ENCODE measurements at regions not wholly inside any gene's neighbourhood (a gene's known extent, or its start where the extent isn't known, plus 50 kb on each side); places are given as distances from the start of the nearest gene placed in this dataset.

DNA sequence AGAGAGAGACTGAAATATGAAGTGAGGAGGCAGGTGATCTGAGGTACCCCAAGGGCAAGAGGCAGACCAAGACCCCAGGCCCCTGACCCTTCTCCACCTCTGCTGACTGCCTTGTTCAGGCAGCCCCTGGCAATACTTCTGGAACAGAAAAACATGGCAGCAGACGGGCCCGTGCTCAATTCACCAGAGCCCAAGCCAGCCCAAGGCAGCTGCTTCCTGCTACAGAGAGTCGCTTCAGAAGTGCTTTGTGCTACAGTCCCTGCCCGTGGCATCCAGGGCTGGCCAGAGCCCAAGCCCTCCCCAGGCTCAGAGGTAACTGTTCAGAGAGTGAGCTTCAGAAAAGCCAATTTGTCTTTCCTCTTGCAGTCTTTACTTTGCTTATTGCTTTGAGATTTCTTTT lies 151.4 kb upstream of the FSTL4 start:
- TF ChIP-seq GABPA (IDR thresholded peaks at IDR 0.05; ENCODE audit: borderline replicate concordance, insufficient read depth, low read length) (no peak), EP300 (IDR thresholded peaks at IDR 0.05; ENCODE audit: borderline replicate concordance in 1 of 2, low read depth in 2 of 2, low read length in 2 of 2) (no peak), SIN3A (conservative IDR thresholded peaks at IDR 0.05 in 1 of 2, IDR thresholded peaks at IDR 0.05 in 1 of 2; ENCODE audit: low read depth in 1 of 2, low read length in 2 of 2) (no peak), TAF1 (IDR thresholded peaks at IDR 0.05; ENCODE audit: low read depth, low read length) (no peak), RAD21 (IDR thresholded peaks at IDR 0.05 in 1 of 2, conservative IDR thresholded peaks at IDR 0.05 in 1 of 2; ENCODE audit: low read depth in 2 of 2, low read length in 2 of 2) (no peak), POLR2A (IDR thresholded peaks at IDR 0.05; ENCODE audit: control extremely low read depth in 1 of 2, low read depth in 2 of 2, low read length in 2 of 2) (no peak), RNF2 (IDR thresholded peaks at IDR 0.05; ENCODE audit: borderline replicate concordance, low read depth, low read length, missing control alignments, poor library complexity, severe bottlenecking) (no peak), KDM5A (IDR thresholded peaks at IDR 0.05; ENCODE audit: low read length) (no peak), KDM1A (IDR thresholded peaks at IDR 0.05; ENCODE audit: borderline replicate concordance, low read length) (no peak), SP2 (IDR thresholded peaks at IDR 0.05; ENCODE audit: low read length) (no peak), BACH1 (IDR thresholded peaks at IDR 0.05; ENCODE audit: low read length) (no peak), RXRA (IDR thresholded peaks at IDR 0.05; ENCODE audit: insufficient read depth, low read depth, low read length) (no peak)
- TF ChIP-seq, protein P1, sequence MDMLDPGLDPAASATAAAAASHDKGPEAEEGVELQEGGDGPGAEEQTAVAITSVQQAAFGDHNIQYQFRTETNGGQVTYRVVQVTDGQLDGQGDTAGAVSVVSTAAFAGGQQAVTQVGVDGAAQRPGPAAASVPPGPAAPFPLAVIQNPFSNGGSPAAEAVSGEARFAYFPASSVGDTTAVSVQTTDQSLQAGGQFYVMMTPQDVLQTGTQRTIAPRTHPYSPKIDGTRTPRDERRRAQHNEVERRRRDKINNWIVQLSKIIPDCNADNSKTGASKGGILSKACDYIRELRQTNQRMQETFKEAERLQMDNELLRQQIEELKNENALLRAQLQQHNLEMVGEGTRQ (IDR thresholded peaks at IDR 0.05; ENCODE audit: low read length): no peak
- TF ChIP-seq, protein P2, sequence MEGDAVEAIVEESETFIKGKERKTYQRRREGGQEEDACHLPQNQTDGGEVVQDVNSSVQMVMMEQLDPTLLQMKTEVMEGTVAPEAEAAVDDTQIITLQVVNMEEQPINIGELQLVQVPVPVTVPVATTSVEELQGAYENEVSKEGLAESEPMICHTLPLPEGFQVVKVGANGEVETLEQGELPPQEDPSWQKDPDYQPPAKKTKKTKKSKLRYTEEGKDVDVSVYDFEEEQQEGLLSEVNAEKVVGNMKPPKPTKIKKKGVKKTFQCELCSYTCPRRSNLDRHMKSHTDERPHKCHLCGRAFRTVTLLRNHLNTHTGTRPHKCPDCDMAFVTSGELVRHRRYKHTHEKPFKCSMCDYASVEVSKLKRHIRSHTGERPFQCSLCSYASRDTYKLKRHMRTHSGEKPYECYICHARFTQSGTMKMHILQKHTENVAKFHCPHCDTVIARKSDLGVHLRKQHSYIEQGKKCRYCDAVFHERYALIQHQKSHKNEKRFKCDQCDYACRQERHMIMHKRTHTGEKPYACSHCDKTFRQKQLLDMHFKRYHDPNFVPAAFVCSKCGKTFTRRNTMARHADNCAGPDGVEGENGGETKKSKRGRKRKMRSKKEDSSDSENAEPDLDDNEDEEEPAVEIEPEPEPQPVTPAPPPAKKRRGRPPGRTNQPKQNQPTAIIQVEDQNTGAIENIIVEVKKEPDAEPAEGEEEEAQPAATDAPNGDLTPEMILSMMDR (IDR thresholded peaks at IDR 0.05; ENCODE audit: control extremely low read depth in 1 of 3, insufficient read depth in 1 of 3, low read depth in 1 of 3, low read length in 3 of 3): no peak
